Osteoblast (primary cell): ENCODE measurements at regions not wholly inside any gene's neighbourhood (a gene's known extent, or its start where the extent isn't known, plus 50 kb on each side); places are given as distances from the start of the nearest gene placed in this dataset.

Source experiments
- DNase-seq: peaks from one replicate; pipeline ENCODE4 v3.0.0; 2011; ENCODE audit warnings: low spot score, mixed read lengths; ENCODE audit not compliant: insufficient read length; ENCODE audit errors: missing footprints
- H2AFZ ChIP-seq: 2 replicates; pipeline ENCODE4 v1.6.0; 2011; ENCODE audit warnings: mild to moderate bottlenecking, low read length
- H3K27ac ChIP-seq: 2 replicates; pipeline ENCODE4 v1.5.1; 2011; ENCODE audit warnings: mild to moderate bottlenecking, low read depth, low read length, moderate library complexity
- H3K27me3 ChIP-seq: 2 replicates; pipeline ENCODE4 v1.6.0; 2012; ENCODE audit warnings: mild to moderate bottlenecking, control low read depth, inconsistent platforms, low read length, moderate library complexity; ENCODE audit not compliant: insufficient read depth
- H3K36me3 ChIP-seq: 2 replicates; pipeline ENCODE4 v1.5.1; 2011; ENCODE audit warnings: mild to moderate bottlenecking, low read length, control low read depth, moderate library complexity; ENCODE audit not compliant: insufficient read depth
- H3K4me1 ChIP-seq: 2 replicates; pipeline ENCODE4 v1.5.1; 2011; ENCODE audit warnings: mild to moderate bottlenecking, low read length, control low read depth, moderate library complexity; ENCODE audit not compliant: insufficient read depth
- H3K4me2 ChIP-seq: 2 replicates; pipeline ENCODE4 v1.6.0; 2011; ENCODE audit warnings: mild to moderate bottlenecking, low read length; ENCODE audit not compliant: insufficient read depth
- H3K4me3 ChIP-seq: fragments of 200-600 bp; sonication (generic); 3 replicates; pipeline ENCODE4 v1.5.1; 2012; ENCODE audit warnings: mild to moderate bottlenecking, low read length, inconsistent platforms; ENCODE audit not compliant: insufficient read depth
- H3K79me2 ChIP-seq: 2 replicates; pipeline ENCODE4 v1.6.0; 2012; ENCODE audit warnings: mild to moderate bottlenecking, low read length, control low read depth, inconsistent platforms; ENCODE audit not compliant: insufficient read depth
- H3K9me3 ChIP-seq: 2 replicates; pipeline ENCODE4 v1.5.1; 2011; ENCODE audit warnings: low read depth, low read length, control low read depth
- H4K20me1 ChIP-seq: 2 replicates; pipeline ENCODE4 v1.6.0; 2012; ENCODE audit warnings: mild to moderate bottlenecking, low read length, control low read depth; ENCODE audit not compliant: insufficient read depth
- CTCF ChIP-seq: IDR thresholded peaks from 2 replicates; pipeline ENCODE4 v1.5.1; 2011; ENCODE audit warnings: mild to moderate bottlenecking, low read depth, low read length, moderate library complexity; ENCODE audit errors: extremely low read depth

DNA sequence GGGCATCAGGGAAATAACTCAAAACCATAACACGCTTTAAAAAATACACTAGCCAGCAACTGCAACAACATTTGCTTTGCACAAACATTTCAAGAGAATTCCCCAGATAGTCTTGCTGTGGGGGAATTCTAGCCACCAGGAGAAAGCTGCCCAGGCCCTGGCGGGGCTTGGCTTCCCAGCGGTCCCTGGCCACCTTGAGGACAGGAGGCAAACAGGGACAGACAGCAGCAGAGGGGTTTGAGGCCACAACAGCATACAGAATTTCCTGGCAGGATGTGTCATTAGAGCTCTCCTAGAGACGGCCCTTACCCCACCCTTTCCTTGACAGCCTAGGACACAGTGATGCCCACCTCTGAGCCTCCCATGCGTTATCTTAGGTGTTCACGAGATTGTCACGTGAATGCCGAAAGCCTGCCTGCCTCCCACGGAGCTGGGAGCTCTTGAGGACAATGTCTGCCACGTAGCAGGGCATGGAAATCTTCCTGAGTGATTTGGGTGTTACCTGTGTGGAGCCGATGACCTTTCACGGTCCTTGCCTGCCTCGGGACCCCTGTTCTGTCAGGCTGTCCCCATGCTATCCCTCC, 114.3 kb downstream of the RBFOX3 start:
- Histone ChIP-seq H3K9me3 (no peaks in the 10 kb centered on the region), H2AFZ (no peak overlapping the region), H3K4me2 (no peak overlapping the region), H4K20me1 (no peaks in the 10 kb centered on the region), H3K4me3 (no peak overlapping the region), H3K27ac (no peak overlapping the region), H3K36me3 (no peaks in the 10 kb centered on the region), H3K79me2 (no peaks in the 10 kb centered on the region), H3K27me3 (no peaks in the 10 kb centered on the region), H3K4me1 (no peaks in the 10 kb centered on the region)
- no peak for TF ChIP-seq CTCF
- DNase-seq, result no peak

- Histone ChIP-seq H4K20me1 (no peaks in the 10 kb centered on the region), H3K9me3 (no peaks in the 10 kb centered on the region), H3K27me3 (no peaks in the 10 kb centered on the region), H3K4me3 (no peak overlapping the region), H3K79me2 (no peaks in the 10 kb centered on the region), H2AFZ (no peak overlapping the region), H3K27ac (no peak overlapping the region), H3K36me3 (no peaks in the 10 kb centered on the region), H3K4me1 (no peaks in the 10 kb centered on the region), H3K4me2 (no peak overlapping the region)
- no peak for TF ChIP-seq CTCF
- no peak for DNase-seq
Observed at GRCh38 chr17:79495665-79496064, 115.2 kb downstream of the RBFOX3 start.

- H3K9me3 ChIP-seq, result no peaks in the 10 kb centered on the region
- H3K4me3 ChIP-seq, result no peak overlapping the region
- no peaks in the 10 kb centered on the region for H3K4me1 ChIP-seq
- H3K27ac ChIP-seq, result no peak overlapping the region
- H3K4me2 ChIP-seq, result no peak overlapping the region
- TF ChIP-seq CTCF, result no peak
- no peaks in the 10 kb centered on the region for H3K79me2 ChIP-seq
- H4K20me1 ChIP-seq, result no peaks in the 10 kb centered on the region
- no peak for DNase-seq
- no peaks in the 10 kb centered on the region for H3K27me3 ChIP-seq
- H3K36me3 ChIP-seq, result no peaks in the 10 kb centered on the region
- H2AFZ ChIP-seq, result no peak overlapping the region
Observed at GRCh38 chr17:79491006-79491405, 119.8 kb downstream of the RBFOX3 start.

- Histone ChIP-seq H3K4me3 (no peak overlapping the region), H3K4me1 (no peaks in the 10 kb centered on the region), H3K4me2 (no peak overlapping the region), H4K20me1 (no peaks in the 10 kb centered on the region), H3K79me2 (no peaks in the 10 kb centered on the region), H2AFZ (no peak overlapping the region), H3K9me3 (no peaks in the 10 kb centered on the region), H3K36me3 (no peaks in the 10 kb centered on the region), H3K27ac (no peak overlapping the region), H3K27me3 (no peaks in the 10 kb centered on the region)
- peak; percentile 78 for DNase-seq
- no peak for TF ChIP-seq CTCF
Observed at GRCh38 chr17:79490530-79490929, 120.3 kb downstream of the RBFOX3 start.
